Stimulated activated CD4-positive, alpha-beta T cell treated with anti-CD3 and anti-CD28 coated beads, Interleukin-12 subunit alpha, Interleukin-12 subunit beta, amount 100 ng/mL, for 24 hours (primary cell): ENCODE measurements at regions not wholly inside any gene's neighbourhood (a gene's known extent, or its start where the extent isn't known, plus 50 kb on each side); places are given as distances from the start of the nearest gene placed in this dataset.

Experiments
- DNase-seq, 2 experiments: peaks; one replicate each; pipeline ENCODE4 v3.0.0-alpha.2; 2020; ENCODE audit warnings: low read depth in 2 of 2

- no peak for DNase-seq
Observed at GRCh38 chr2:8309131-8309530, 372.7 kb upstream of the ID2 start.

GRCh38 chr2:8310557-8311455, 371.1 kb upstream of the ID2 start:
- DNase-seq, result peak in 1 of 2 experiments; percentile 49

GRCh38 chr2:8312221-8312620, 369.6 kb upstream of the ID2 start:
- no peak for DNase-seq

GRCh38 chr2:8312861-8313830, 368.7 kb upstream of the ID2 start:
- DNase-seq, result no peak

- no peak for DNase-seq
Observed at GRCh38 chr2:8314063-8314462, 367.8 kb upstream of the ID2 start.

GRCh38 chr2:8315531-8316165, 366.2 kb upstream of the ID2 start:
- no peak for DNase-seq

- no peak for DNase-seq
Observed at GRCh38 chr2:8316356-8316755, 365.5 kb upstream of the ID2 start.

- no peak for DNase-seq
Observed at GRCh38 chr2:8317418-8317817, 364.4 kb upstream of the ID2 start.

GRCh38 chr2:8319219-8319618, 362.6 kb upstream of the ID2 start:
- no peak for DNase-seq

GRCh38 chr2:8320311-8321066, 361.4 kb upstream of the ID2 start:
- no peak for DNase-seq

- no peak for DNase-seq
Observed at GRCh38 chr2:8322634-8323033, 359.2 kb upstream of the ID2 start.

- DNase-seq, result no peak
Observed at GRCh38 chr2:8324164-8324856, 357.5 kb upstream of the ID2 start.

GRCh38 chr2:8324901-8325300, 357.0 kb upstream of the ID2 start:
- DNase-seq, result no peak

GRCh38 chr2:8327371-8328100, 354.3 kb upstream of the ID2 start:
- no peak for DNase-seq

GRCh38 chr2:8328217-8328616, 353.6 kb upstream of the ID2 start:
- DNase-seq, result no peak

GRCh38 chr2:8329660-8330622, 351.9 kb upstream of the ID2 start:
- DNase-seq, result no peak

GRCh38 chr2:8331068-8331467, 350.8 kb upstream of the ID2 start:
- DNase-seq, result no peak

- no peak for DNase-seq
Observed at GRCh38 chr2:8332646-8333045, 349.2 kb upstream of the ID2 start.
